Panc1 (cell line): ENCODE measurements at regions not wholly inside any gene's neighbourhood (a gene's known extent, or its start where the extent isn't known, plus 50 kb on each side); places are given as distances from the start of the nearest gene placed in this dataset.

Source experiments
- ATAC-seq: fragments of 200-7000 bp; cut with Tn5 transposase; 2 replicates; pipeline ENCODE4 v1.9.1; 2020; ENCODE audit warnings: mild to moderate bottlenecking, moderate library complexity
- BruUV-seq: library from RNA; stranded (reverse); fragments of 400-500 nt; replicated peaks from 2 replicates; lab custom pipeline; 2021; lab: Mats Ljungman, UMichigan
- CTCF ChIA-PET: fragments of 300-600 bp; sonication (Branson Sonifier 250); formaldehyde crosslinking; loops from one replicate; lab custom pipeline; 2022; ENCODE audit warnings: antibody characterized with exemption; lab: Charles Lee
- POLR2A ChIA-PET: fragments of 300-600 bp; sonication (Branson Sonifier 250); formaldehyde crosslinking; loops from one replicate; lab custom pipeline; 2022; ENCODE audit warnings: antibody characterized with exemption; lab: Charles Lee
- DNase-seq: peaks from one replicate; pipeline ENCODE4 v3.0.0-alpha.2; 2010; ENCODE audit warnings: low read depth, low spot score
- H3K27ac ChIP-seq: 2 replicates; pipeline ENCODE4 v1.5.1; 2011; ENCODE audit warnings: mild to moderate bottlenecking, low read length, inconsistent platforms
- H3K27me3 ChIP-seq: fragments of 200-500 bp; sonication (Bioruptor generic); 2 replicates; pipeline ENCODE4 v1.6.0; 2014; ENCODE audit warnings: low read length, inconsistent platforms; ENCODE audit not compliant: control insufficient read depth, insufficient read depth
- H3K36me3 ChIP-seq: fragments of 200-500 bp; sonication (Bioruptor generic); 2 replicates; pipeline ENCODE4 v1.5.1; 2014; ENCODE audit warnings: inconsistent platforms, mild to moderate bottlenecking, low read length, moderate library complexity; ENCODE audit not compliant: control insufficient read depth, insufficient read depth
- H3K4me1 ChIP-seq: 2 replicates; pipeline ENCODE4 v1.5.1; 2011; ENCODE audit warnings: inconsistent platforms, mild to moderate bottlenecking, low read length, moderate library complexity; ENCODE audit not compliant: control insufficient read depth, insufficient read depth
- H3K4me3 ChIP-seq, 2 experiments: 2 replicates each; pipeline ENCODE4 v1.5.1; 2011 to 2012; ENCODE audit warnings: low read depth in 2 of 2, low read length in 2 of 2, mild to moderate bottlenecking in 2 of 2, inconsistent platforms in 1 of 2, moderate library complexity in 1 of 2
- H3K9me3 ChIP-seq: fragments of 200-500 bp; sonication (Bioruptor generic); 2 replicates; pipeline ENCODE4 v1.5.1; 2014; ENCODE audit warnings: low read depth, mild to moderate bottlenecking, inconsistent platforms, low read length, moderate library complexity; ENCODE audit not compliant: control insufficient read depth, insufficient read depth
- CTCF ChIP-seq: fragments of 450-650 bp; IDR thresholded peaks from 2 replicates; pipeline ENCODE4 v1.5.1; 2017; ENCODE audit warnings: mild to moderate bottlenecking
- POLR2AphosphoS5 ChIP-seq: IDR thresholded peaks from 2 replicates; pipeline ENCODE4 v1.6.1; 2012; ENCODE audit warnings: mild to moderate bottlenecking, low read depth, low read length, moderate library complexity
- SIN3A ChIP-seq: IDR thresholded peaks from 2 replicates; pipeline ENCODE4 v1.6.1; 2012; ENCODE audit warnings: low read depth, mild to moderate bottlenecking, low read length, moderate library complexity, borderline replicate concordance; ENCODE audit not compliant: insufficient read depth
- TCF7L2 ChIP-seq: IDR thresholded peaks from 2 replicates; pipeline ENCODE4 v1.6.1; 2011; ENCODE audit warnings: mild to moderate bottlenecking, low read depth, low read length, inconsistent platforms
- in situ Hi-C: cut with HindIII; loops from 2 replicates; pipeline ENCODE4 v1.10.0; 2016; ENCODE audit warnings: low sequenced_read_pairs, low pct_unique_long_range_greater_than_20kb
- intact Hi-C: fragments of 100-400 bp; cut with micrococcal nuclease; formaldehyde crosslinking; loops from one replicate; pipeline ENCODE4 v1.10.0; 2022; ENCODE audit not compliant: unreplicated experiment
- TF ChIP-seq, protein P1 (sequence below), 2 experiments: IDR thresholded peaks; 2 replicates each; pipeline ENCODE4 v1.6.1; 2011 to 2012; ENCODE audit warnings: low read depth in 2 of 2, control low read depth in 1 of 2, low read length in 1 of 2, mild to moderate bottlenecking in 1 of 2, moderate library complexity in 1 of 2; ENCODE audit not compliant: insufficient read depth in 1 of 2

DNA sequence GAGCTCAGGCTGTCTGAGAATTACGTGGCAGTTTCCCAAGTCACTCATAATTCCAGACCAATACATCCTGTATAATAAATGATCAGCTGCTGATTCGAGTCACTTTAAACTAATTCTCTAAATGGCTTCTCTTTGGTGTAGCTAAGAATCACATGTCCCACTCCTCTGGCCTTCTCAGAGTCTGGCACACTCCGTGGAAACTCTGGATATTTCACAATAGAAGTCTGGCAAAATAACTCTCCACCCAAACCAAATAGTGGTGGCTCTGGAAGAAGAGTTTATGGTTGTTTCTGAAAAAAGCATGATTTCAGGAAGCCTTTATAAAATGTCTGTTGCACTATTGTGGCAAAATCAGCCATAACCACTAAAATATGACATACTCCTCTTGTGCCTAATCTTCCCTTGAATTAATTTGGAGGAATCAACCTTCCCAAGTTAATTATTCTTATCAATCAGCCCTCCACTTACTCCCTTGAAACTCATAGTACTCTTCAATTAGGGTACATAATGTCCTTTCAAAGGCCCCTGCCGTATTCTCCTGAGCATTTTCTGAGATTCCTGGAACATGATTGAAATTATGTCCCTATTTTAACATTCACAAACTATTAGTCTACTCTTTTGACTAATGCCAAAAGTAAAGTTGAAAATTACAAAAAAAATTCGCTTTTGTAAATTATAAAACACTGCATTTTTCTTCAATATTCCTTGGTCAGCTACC lies 991.6 kb downstream of the FAT4 start:
- CTCF ChIA-PET, result no interaction called here
- POLR2A ChIA-PET, result no interaction called here
- no peaks in the 10 kb centered on the region for H3K27me3 ChIP-seq
- H3K4me1 ChIP-seq, result no peaks in the 10 kb centered on the region
- no peak overlapping the region for H3K4me3 ChIP-seq
- DNase-seq (no peak), ATAC-seq (no peak)
- in situ Hi-C loops (no loop called here), intact Hi-C loops (no loop called here)
- no peaks in the 10 kb centered on the region for H3K9me3 ChIP-seq
- H3K27ac ChIP-seq, result no peak overlapping the region
- TF ChIP-seq SIN3A (no peak), CTCF (no peak), TCF7L2 (no peak), POLR2AphosphoS5 (no peak)
- TF ChIP-seq, protein P1, sequence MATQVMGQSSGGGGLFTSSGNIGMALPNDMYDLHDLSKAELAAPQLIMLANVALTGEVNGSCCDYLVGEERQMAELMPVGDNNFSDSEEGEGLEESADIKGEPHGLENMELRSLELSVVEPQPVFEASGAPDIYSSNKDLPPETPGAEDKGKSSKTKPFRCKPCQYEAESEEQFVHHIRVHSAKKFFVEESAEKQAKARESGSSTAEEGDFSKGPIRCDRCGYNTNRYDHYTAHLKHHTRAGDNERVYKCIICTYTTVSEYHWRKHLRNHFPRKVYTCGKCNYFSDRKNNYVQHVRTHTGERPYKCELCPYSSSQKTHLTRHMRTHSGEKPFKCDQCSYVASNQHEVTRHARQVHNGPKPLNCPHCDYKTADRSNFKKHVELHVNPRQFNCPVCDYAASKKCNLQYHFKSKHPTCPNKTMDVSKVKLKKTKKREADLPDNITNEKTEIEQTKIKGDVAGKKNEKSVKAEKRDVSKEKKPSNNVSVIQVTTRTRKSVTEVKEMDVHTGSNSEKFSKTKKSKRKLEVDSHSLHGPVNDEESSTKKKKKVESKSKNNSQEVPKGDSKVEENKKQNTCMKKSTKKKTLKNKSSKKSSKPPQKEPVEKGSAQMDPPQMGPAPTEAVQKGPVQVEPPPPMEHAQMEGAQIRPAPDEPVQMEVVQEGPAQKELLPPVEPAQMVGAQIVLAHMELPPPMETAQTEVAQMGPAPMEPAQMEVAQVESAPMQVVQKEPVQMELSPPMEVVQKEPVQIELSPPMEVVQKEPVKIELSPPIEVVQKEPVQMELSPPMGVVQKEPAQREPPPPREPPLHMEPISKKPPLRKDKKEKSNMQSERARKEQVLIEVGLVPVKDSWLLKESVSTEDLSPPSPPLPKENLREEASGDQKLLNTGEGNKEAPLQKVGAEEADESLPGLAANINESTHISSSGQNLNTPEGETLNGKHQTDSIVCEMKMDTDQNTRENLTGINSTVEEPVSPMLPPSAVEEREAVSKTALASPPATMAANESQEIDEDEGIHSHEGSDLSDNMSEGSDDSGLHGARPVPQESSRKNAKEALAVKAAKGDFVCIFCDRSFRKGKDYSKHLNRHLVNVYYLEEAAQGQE (IDR thresholded peaks at IDR 0.05; ENCODE audit: insufficient read depth in 1 of 2, low read depth in 2 of 2, low read length in 1 of 2), result no peak
- no peaks in the 10 kb centered on the region for H3K36me3 ChIP-seq
- BruUV-seq, result no TSS peak

- Histone ChIP-seq H3K4me1 (no peaks in the 10 kb centered on the region), H3K9me3 (no peaks in the 10 kb centered on the region), H3K4me3 (no peak overlapping the region), H3K27me3 (no peaks in the 10 kb centered on the region), H3K27ac (no peak overlapping the region), H3K36me3 (no peaks in the 10 kb centered on the region)
- no peak for TF ChIP-seq POLR2AphosphoS5
- no peak for TF ChIP-seq CTCF
- TF ChIP-seq, protein P1 (IDR thresholded peaks at IDR 0.05; ENCODE audit: insufficient read depth in 1 of 2, low read depth in 2 of 2, low read length in 1 of 2), result no peak
- no peak for TF ChIP-seq TCF7L2
- TF ChIP-seq SIN3A, result no peak
- ChIA-PET POLR2A (no interaction called here), CTCF (no interaction called here)
- no peak for ATAC-seq
- no TSS peak for BruUV-seq
- intact Hi-C loops, result no loop called here
- DNase-seq, result no peak
- in situ Hi-C loops, result no loop called here
These were observed 1003.6 kb downstream of the FAT4 start for GRCh38 chr4:126318376-126318775.
